ENCODE measurements at regions not wholly inside any gene's neighbourhood (a gene's known extent, or its start where the extent isn't known, plus 50 kb on each side); places are given as distances from the start of the nearest gene placed in this dataset.

DNA sequence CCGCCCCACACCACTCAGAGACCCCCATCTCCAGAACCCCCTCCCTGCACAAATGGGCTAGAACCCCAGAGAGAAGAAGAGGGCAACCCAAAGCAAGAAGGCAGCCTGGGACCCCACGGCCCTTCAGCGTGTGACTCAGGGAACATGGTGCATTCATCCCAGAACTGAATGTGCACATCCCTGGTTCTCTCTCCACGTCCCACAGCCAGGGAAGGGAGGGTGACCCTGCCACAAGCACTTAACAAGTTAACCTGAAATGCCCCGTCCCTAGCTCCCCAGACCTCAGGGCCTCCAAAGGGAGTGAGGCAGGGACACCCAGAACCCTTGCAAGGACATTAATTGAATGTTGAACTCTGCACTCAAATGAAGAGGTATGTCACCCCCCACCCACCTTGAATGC lies 202.5 kb upstream of the TNRC6C start:
- TF ChIP-seq, protein P1, sequence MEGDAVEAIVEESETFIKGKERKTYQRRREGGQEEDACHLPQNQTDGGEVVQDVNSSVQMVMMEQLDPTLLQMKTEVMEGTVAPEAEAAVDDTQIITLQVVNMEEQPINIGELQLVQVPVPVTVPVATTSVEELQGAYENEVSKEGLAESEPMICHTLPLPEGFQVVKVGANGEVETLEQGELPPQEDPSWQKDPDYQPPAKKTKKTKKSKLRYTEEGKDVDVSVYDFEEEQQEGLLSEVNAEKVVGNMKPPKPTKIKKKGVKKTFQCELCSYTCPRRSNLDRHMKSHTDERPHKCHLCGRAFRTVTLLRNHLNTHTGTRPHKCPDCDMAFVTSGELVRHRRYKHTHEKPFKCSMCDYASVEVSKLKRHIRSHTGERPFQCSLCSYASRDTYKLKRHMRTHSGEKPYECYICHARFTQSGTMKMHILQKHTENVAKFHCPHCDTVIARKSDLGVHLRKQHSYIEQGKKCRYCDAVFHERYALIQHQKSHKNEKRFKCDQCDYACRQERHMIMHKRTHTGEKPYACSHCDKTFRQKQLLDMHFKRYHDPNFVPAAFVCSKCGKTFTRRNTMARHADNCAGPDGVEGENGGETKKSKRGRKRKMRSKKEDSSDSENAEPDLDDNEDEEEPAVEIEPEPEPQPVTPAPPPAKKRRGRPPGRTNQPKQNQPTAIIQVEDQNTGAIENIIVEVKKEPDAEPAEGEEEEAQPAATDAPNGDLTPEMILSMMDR (conservative IDR thresholded peaks at IDR 0.05): no peak
- TF ChIP-seq ZFX (IDR thresholded peaks at IDR 0.05): no peak
- H3K27ac ChIP-seq: no peak overlapping the region

DNA sequence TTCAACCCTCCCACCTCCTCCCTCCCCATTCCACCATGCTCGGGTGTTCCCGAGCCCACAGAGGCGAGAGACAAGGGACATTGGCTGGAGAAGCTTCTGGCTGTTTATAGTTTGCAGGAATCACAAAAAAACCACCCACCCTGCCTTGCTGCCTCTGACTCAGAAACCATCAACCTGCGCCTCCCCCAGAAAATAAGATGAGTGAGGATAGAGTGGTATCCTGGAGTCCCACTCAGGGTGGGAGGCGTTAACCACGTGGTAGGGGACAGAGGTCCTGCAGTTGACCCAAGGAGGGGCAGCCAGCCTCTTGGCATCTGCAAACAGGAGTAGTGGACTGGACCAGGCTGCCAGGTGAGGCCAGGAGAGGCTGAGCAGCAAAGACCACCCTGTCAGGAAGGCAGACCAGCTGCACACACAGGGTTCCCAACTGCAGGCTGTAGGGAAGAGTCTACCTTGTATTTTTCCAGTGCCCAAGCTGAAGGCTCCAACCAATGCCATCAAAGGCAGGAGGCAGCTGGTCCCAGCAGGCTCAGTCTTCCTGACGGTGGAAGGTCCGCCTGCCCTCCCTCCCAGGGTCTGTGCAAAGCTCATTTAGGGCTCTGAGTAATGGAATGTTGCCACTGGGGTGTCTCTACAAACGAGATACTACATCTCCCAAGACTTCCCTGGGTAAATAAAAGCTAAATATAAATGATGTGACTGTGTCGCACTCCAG lies 201.5 kb upstream of the TNRC6C start:
- no peak for TF ChIP-seq ZFX (IDR thresholded peaks at IDR 0.05)
- TF ChIP-seq, protein P1 (conservative IDR thresholded peaks at IDR 0.05): no peak
- no peak overlapping the region for H3K27ac ChIP-seq

DNA sequence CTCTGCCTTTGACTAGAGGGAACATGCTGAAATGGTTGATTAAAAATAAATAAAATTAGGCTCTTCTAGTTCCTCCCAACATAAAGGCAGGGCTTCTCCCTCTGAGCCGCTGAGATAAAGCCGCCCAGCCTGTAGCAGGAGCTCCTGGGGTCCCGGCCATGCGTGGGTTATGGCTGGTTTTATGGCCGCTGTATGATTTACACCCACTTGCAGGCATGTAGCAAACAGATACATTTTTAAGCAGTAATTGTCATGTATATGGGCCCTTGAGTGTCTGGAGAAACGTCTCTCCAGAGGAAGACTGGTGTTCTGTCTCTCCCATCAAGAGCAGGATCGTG lies 201.0 kb upstream of the TNRC6C start:
- H3K27ac ChIP-seq: no peak overlapping the region
- TF ChIP-seq ZFX (IDR thresholded peaks at IDR 0.05): no peak
- TF ChIP-seq, protein P1 (conservative IDR thresholded peaks at IDR 0.05): no peak

DNA sequence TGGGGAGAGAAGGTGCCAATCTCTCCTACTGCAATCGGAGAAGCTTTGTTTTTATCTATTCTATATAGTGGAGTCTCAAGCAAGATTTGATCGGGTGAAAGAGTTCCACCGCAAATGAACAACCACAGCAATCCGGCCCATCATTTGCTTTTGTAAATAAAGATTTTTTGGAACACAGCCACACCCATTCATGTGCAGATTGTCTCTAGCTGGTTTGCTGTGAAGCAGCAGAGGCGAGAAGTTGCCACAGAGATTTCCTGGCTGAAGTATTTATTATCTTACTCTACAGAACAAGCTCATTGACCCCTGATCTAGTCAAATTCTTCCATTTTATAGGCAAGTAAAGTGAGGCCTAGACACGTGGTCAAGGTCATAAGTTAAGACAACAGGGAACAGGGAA lies 195.5 kb upstream of the TNRC6C start:
- TF ChIP-seq, protein P1 (conservative IDR thresholded peaks at IDR 0.05): no peak
- no peak for TF ChIP-seq ZFX (IDR thresholded peaks at IDR 0.05)
- no peak overlapping the region for H3K27ac ChIP-seq

DNA sequence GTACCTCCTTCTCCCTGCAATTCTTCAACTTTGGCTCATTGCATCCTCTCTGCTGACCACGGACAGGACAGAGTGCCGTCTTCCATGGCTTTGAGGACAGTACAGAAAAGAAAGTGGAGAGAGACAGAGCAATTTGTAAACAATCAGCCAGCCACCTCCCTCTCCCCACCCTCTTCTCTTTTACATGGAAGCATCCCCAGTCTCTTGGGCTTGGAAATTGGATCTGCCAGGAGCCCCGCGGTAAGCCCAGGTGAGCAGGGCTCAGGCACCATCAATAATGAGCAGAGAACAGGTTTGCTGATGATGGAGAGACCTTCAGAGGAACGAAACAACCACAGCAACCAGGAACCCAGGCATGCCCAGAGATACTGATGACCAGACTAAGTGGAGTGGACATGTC lies 194.9 kb upstream of the TNRC6C start:
- TF ChIP-seq ZFX (IDR thresholded peaks at IDR 0.05): no peak
- TF ChIP-seq, protein P1 (conservative IDR thresholded peaks at IDR 0.05): no peak
- H3K27ac ChIP-seq: no peak overlapping the region

DNA sequence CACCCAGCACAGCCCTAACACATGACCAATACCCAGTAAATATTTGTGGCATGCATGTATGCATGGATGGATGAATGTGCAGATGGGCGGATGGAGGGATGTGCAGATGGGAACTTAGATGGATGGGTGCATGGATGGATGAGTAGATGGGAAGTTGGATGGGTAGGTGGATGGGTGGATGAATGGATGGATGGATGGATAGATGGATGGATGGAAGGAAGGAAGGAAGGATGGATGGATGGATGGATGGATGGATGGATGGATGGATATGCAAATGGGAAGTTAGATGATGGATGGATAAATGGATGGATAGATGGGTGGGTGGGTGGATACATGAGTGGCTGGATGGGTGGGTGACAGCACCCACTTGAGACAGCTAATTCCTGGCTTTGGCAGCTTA lies 193.2 kb upstream of the TNRC6C start:
- no peak for TF ChIP-seq ZFX (IDR thresholded peaks at IDR 0.05)
- H3K27ac ChIP-seq: no peak overlapping the region

DNA sequence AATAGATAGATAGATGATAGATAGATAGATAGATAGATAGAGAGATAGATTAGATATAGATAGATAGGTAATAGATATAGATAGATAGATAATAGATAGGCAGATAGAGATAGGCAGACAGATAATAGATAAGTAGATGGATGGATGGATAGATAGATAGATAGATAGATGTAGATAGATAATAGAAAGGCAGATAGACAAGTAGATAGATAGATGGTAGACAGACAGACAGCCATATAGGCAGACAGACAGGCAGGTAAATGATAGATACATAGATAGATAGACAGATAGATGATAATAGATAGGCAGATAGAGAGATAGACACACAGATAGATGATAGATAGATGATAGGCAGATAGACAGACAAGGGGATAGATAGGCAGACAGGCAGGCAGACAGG lies 191.4 kb upstream of the TNRC6C start:
- TF ChIP-seq, protein P1 (conservative IDR thresholded peaks at IDR 0.05): no peak
- TF ChIP-seq ZFX (IDR thresholded peaks at IDR 0.05): no peak
- no peak overlapping the region for H3K27ac ChIP-seq

DNA sequence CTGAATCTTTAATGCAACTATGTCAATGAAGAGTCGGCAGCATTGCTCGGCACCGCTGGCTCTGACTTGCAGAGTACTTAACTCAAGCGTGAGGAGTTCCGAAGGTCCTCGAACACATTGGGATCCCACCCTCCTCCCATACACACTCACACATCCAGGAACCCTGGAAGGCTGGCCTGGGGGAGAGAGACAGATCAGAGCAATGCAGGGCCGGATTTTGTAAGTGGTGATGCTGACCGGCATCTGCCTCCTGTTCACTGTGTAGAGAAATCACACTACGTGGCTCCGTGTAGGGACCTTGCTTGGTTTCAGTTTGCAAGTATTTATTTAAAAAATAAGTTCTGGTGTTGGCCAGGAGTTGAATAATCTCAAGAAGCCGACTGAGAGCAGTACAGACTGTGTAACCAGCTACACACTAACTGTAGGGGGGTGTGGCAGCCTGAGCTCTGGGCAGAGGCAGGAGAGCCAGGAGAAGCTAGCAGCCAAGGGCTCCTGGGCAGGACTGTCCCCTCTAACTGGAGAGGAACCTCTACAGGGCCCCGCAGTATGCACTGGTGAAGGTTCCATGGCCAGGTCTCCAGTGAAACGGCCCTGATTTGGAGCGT lies 190.2 kb upstream of the TNRC6C start:
- TF ChIP-seq, protein P1 (conservative IDR thresholded peaks at IDR 0.05): no peak
- no peak for TF ChIP-seq ZFX (IDR thresholded peaks at IDR 0.05)
- H3K27ac ChIP-seq: no peak overlapping the region

Measured in C4-2B (cell line).